ENCODE measurements at regions not wholly inside any gene's neighbourhood (a gene's known extent, or its start where the extent isn't known, plus 50 kb on each side); places are given as distances from the start of the nearest gene placed in this dataset.
A peak's percentile ranks its signal among the peaks of the same experiment; 100 is the strongest.
"Not testable (repeated sequence)": the region's sequence is repeated elsewhere in the genome, so short reads cannot be mapped to it uniquely, and the experiment has no call there.

DNA sequence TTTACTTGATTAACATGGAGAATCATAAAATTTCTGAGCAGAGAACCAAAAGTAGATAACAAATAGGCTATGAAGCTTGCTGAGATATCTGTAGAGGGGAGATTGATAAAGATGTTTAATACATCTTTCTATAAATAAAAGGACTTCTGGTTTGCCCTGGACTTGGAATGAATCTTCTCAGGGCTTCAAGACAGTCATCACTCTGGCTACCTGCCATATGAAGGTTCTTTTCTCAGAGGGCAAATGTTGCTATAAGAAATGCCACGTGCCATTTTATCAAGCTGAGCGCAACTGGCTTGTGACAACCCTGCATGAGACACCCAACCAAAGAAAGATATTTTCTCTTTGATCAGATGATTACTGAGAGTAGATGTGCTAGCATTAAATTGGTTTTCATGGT is 192.5 kb downstream of the WNT5A start:
- DNase-seq = no peak

DNA sequence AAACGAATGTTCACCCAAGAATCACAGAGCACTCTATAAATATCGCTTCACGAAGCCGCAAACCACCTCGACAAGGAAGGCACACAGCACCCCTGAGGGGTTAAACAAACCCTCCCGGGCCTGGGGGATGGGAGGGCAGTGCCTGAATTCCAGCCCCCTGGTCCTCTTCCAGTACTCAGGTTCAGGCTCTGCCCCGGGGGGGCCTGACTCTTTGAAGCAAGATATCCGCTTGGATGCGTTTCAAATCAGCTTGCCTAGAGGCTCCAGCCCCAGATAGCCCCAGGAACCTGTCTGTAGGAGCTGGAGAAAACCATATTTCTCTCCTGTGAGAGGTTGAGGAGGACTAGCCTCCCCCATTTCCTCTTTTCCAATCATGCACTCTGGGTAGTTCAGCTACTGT is 194.7 kb downstream of the WNT5A start:
- no peak for DNase-seq

DNA sequence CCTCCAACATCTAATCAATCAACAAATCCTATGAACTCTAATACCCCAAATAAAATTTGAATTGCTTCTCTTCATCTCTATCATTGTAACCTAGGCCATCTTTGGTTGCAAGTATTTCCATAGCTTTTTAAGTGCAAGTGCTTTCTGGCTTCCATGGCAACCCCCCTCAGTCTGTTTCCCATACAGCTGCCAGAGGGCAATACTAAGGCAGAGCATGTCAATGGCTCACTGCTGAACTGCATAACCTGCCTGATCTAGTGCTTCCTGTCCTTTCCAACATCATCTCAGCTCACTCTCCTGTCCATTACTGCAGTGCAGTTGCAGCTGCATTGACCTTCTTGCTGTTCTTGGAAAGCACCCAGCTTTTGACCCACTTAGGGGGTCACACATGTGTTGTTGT is 198.4 kb downstream of the WNT5A start:
- DNase-seq = no peak

DNA sequence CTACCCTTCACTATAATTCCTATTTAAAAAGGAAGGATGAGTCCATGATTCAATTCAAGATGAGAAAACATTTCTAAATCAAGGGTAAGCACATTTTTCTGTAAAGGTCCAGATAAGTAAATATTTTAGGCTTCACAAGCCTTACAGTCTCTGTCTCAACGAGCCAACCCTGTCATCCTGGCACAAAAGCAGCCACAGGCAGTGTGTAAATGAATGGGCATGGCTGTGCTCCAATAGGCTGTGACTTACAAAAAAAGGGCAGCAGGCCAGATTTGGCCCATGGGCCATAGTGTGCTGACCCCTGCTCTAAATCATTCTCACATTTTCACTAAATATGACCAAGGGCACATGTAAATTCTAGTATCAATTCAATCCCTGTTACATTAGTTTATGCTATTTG is 200.4 kb downstream of the WNT5A start:
- DNase-seq = no peak

DNA sequence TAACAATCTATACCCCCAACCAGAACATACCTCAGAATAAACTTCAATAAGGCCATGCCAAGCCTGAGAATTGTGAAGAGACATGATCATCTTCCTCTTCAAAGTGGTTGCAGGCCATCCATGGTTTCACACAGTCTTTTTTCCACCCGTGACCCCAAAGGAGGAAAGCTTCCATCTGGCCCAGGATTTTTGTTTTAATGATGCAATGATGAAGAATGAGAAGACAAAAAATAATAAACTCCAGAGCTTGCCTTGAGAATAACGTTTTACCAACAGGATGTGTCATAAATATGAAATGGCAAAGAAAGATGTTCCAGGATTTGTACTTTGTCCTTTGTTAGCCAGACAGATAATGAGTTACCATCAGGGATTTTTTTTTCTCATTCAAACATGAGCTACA is 201.9 kb downstream of the WNT5A start:
- no peak for DNase-seq

DNA sequence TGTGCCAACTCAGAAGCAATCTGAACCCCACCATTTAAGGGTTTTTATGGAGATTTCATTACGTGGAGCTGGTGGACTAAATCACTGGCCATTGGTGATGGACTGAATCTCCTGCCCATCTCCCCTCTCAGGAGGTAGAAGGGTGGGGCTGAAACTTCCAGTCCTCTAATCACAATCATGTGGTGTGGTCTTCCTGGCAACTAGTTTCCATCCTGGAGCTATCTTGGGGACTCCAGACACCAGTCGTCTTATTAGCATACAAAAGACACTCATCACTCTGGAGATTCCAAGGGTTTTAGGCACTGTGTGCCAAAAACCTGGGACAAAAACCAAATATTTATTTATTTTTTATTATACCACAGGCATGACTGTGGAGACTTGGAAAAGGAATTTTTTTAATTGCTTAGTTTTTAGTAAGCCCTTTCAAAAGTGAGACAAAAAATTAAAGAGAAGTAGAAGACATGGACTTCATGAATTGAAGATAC is 203.6 kb downstream of the WNT5A start:
- DNase-seq = no peak

DNA sequence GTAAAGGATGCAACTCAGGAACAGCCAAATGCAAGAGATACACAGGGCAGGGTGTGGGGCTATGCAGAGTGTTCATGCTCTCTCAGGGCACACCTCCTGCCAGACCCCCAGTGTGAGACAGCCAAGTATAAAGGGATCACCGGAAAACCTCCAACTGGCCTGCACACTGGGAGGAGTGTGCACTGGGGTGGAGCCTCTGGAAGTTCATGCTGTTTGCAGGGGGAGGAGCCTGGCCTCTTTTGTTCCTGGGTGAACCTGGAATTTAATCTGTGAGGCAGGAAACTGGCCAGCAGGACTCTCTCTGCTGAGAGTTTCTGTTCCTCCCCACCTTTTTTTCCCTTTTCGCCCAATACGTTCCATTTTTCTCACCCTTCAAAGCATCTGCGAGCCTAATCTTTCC is 204.1 kb downstream of the WNT5A start:
- no peak for DNase-seq

DNA sequence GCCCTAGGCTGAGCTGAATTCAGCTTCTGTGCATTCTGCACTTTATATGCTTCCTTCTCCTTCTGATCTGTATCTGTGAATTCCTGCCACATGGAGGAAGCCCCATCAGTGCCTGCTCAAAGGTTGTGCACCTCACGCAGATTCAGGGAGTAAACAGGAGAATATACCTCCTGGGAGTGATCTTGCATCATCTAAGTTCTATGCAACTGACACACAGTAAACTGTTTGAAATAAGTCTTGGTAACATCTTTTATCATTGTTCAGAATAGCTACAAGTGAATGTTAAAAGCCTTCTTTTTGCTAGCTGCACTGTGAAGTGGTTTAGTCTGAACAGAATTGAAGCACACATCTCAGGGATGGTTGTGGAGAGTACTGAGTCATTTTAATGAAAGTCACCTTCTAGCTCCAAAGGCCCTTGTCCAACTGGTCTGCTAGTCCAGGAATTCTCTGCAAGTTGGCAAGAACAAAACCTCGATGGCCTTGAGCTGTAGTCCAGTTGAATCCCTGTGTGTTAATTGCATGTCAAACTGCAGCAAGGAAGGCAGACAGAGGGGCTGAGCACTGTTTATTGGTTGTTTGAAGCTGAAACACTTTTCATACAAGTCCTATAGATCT is 215.0 kb downstream of the WNT5A start:
- DNase-seq = no peak

DNA sequence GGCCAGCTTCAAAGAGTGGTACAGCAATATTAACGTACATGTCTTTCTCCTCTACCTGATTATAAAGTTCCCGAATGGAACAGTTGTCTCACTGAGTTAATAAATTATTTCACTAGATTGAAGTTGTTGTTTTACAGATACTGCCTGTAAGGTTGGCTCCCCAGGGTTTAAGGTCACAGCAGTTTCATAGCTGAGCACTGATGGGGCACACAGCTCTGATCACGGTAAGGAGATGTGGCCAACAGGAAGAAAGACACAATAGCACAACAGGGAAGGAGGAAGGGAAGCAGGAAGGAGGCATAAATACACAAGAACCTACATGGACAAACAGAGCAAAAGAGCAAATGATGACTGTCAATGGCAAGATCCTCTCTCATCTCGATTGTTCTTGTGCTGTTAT is 215.6 kb downstream of the WNT5A start:
- DNase-seq = no peak

DNA sequence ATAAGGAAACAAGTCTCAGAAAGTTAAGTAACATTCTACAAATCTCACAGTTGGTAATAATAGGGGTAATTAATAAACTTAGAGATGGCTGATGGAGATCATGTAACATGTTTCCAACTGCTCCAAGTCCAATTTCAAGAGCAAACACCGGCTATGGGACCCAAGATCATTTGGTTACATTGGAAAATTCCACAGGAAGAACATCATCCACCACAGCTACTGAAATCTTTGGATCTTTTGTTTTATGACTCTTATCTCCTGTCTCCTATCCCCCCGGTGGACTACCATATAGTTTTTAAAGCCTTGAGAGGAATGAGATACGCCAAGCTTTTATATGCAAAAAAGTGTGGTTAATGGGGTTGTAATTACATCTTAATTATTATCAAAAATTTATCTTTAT is 216.1 kb downstream of the WNT5A start:
- DNase-seq = no peak

DNA sequence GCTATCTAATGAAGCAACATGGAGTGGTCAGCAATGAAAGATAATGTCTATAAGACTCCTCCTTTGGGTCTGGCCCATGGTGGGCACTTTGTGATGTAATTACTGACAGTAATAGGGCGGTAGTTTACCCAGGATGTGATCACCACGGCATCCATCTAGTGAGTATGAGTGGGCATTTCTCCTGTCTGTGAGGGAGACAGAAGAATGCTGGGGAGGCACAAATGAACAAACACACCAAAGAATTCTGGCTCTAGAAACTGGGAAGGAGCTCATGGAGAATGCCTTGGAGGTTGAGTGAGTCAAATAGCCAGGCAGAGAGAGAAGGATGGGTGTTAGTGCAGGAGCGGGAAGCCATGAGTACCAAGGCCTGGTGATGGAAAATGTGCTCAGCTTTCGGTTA is 217.5 kb downstream of the WNT5A start:
- DNase-seq = no peak

DNA sequence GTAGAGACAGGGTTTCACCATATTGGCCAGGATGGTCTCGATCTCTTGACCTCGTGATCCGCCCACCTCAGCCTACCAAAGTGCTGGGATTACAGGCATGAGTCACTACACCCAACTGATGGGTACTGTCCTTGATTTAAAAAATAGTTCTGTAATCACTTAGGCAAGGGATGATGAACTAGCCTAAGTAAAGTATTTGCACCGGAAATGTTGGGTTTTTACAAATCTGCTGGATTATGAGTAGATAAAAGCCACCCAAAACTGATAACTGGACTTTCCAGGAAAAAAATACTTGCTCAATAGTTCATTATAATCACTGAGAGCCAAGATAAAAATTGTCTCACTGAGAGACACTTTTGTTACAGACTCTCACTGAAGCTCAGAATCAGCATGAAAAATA is 218.0 kb downstream of the WNT5A start:
- no peak for DNase-seq

DNA sequence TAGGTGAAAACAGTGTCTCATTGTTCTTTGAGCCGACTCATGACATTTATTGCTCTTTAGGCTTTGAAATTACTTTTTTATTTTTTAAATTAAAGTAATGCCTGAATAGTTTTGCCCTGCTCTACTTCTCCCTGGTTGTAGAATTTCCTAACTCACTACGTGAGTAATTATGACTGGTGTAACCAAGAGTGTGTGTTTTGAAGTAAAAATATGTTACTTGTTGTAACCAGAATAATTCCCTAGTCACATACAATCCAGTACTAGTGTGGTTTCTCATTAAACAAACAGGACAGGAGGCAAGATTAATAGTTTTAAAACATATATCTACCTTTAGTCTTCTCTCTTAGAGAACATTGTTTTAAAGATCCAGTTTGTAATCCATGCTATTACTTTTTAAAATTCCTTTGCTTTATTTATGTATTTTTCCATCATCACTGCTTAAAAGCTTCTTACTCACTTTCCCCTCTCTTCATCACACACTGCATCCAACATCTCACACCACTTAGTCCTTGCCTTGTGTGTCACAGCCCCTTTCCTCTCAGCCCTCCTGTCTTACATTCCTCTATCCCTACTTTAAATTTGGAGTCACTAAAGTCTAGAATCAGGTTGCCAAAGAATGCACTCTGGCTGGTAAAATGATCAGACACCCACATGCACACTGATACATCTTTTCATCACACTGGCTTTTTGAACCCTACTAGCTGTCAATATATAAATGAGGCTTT is 219.7 kb downstream of the WNT5A start:
- DNase-seq = no peak

DNA sequence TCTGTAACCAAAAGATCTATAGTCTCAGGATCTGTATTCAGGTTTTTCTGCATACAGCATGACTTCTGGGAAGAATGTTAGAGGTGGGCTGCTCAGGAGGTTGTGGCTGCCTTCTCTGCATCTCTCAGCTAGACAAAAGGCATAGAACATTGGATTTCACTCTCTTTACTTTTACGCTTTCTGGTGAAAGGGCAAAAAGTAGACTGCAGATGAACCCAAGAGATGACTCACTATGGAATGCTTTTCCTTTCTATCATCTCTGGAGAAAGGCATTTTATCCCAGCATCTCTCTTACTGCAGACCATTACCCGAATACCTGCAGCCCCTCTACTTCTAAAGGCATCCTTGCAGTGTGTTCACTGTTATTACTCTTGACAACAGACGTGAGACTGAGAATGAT is 222.2 kb downstream of the WNT5A start:
- no peak for DNase-seq

DNA sequence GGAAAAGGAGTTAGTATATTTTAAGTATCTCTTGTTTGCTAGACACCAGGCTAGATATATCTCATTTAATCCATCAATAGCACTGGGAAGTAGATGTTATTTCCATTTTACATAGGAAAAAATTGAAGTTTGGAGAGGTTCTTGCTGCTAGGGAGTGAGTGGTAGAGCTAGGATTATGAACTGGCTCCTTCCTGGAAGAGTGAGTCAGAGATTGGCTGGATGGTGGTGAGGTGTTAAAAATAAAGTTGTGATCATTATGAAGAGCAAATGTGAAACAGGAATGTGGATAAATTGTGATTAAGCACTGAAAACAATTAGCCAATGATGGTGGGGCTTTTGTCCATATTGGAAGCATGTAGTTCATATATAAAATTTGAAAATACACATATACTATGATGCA is 234.2 kb downstream of the WNT5A start:
- no peak for DNase-seq

DNA sequence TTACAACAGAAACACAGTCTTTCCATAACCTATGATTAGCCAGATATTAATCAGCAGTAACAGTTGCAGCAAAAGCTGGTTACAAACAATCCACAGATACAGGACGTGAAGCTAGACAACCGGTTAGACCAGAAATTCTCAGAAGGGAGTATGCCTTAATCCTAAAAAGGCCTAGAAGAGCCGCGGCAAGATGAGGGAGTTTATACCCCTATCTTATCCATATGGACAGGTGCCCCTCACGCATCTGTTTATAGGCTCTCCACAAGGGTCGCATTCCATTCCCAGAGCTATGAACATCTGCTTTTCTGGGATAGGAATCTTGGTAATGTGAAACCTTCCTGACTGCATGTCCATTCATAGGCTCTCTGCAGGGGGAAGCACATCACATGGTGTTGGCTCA is 237.9 kb downstream of the WNT5A start:
- DNase-seq = not testable (repeated sequence)

DNA sequence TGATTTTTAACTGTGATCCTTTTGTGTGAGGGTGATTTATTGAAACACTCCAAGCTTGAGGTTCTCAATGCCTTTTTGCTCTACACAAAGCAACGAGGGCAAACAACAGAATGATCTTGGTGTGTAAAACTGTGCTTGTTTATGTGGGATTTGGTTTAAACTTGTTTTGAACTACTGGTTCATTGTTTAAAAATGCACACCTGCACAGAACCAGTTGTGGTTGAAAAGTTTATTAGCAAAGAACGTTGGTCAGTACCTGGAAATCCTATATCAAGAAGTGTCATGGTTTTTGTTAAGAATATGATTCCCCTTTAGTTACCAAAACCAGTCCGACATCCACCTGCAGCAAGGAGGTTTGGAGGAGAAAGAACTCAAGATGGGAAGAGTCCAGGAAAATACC is 239.4 kb downstream of the WNT5A start:
- DNase-seq = no peak

DNA sequence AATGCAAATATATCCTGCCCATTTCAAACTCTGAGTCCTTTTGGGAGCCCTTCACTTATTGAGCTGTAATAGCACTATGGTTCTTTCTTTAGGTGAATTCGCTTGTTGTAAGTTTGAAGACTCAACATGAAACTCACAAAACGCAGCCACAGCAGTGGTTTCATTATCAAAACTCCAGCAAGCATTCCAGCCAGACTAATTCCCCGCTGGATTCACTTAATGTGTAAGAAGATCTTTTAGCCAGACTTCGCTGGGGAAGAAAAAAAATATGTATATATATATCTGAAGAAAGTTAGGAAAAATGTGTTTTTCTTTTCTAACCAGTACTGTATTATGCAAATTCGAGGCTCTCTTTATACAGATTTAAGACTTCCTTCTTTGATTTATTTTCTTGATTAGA is 241.1 kb downstream of the WNT5A start:
- no peak for DNase-seq

DNA sequence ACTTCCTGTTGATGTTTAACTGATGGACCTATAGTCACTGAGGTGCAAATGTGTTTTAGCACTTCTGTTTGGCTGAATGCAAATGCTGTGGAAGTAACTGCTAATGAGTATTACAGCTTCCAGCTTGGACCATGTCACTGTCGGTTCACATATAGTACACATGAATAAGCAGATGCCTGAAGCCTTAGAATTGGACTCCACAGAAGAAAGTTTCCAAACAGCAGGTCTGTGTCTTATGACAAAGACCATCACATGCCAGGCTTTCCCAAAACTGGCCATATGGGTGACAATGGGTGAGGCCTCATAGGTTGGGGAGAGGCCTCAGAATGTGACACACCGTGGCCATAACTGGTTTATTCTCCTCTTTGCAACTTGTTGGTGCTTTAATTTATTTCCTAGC is 241.8 kb downstream of the WNT5A start:
- DNase-seq = no peak

DNA sequence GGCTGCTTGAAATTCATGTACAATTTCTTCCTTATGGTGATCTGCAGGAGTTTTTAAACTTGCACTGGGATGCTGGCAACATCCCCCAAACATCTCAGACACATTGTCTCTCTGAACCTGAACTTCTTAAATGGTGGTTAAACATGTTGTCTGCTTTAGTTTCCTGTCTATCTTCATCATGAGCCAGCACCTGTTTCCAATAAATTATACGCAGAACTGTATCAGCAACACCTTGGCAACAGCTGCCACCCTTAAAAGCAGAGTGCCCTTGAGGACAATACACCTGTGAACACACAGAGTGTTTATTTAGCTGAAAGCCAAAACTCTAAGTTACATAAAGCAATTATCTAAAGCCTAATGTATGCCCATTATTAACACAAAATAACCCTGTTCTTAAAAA is 242.9 kb downstream of the WNT5A start:
- DNase-seq = peak; percentile 87

DNA sequence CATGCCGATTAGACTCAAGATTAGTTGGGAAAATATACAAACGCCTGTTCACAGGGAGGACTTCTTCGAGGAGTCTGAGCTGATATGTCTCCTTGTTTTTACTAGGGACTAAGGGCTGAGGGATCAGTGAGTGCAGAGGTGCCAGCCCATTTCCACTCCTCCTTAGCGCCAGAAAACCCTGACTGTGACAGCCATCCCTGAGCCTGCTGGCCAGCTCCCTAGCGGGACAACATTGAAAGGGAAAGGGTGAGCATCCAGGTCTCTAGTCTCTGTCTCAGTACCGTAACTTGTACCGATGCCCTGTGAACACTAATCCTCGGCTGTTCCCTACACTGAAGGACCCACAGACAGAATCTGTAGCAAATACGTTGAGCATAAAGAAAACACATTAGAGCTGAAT is 243.4 kb downstream of the WNT5A start:
- no peak for DNase-seq

DNA sequence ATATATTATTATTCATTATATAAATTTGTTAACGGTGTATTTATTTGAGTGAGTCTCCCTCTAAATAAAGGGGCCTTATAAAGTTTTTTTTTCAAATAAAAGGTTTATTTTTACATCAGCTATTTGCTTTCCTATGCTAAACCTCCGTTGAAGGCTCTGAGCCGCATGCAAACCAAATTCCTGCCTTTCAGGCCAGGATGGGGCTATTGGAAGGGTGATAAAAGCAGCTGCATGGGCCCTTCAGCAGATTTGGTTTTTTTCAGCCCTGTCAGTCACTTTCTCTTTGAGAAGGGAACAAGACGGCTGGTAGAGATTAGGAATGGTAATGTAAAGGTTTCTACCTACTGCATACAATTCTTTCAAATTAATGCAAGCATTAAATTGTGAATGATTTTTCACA is 244.2 kb downstream of the WNT5A start:
- no peak for DNase-seq

DNA sequence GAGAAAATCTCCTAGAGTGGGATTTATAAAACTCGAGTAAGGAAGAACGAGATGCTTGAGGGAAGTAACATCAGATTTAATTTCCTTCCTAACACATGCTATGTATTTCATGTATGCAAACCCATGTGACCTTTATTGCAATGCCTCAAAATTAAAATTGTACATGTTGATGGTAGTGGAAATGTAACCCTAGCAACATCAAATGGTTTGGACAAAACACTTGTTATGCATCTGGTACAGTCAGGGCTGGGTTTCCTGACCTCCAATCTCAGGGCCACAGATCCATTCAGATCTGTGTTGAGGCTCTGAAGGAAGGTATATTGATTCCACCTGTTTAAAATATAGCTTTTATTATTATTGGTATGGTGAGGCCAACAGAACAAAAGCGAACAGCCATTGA is 246.0 kb downstream of the WNT5A start:
- DNase-seq = no peak

DNA sequence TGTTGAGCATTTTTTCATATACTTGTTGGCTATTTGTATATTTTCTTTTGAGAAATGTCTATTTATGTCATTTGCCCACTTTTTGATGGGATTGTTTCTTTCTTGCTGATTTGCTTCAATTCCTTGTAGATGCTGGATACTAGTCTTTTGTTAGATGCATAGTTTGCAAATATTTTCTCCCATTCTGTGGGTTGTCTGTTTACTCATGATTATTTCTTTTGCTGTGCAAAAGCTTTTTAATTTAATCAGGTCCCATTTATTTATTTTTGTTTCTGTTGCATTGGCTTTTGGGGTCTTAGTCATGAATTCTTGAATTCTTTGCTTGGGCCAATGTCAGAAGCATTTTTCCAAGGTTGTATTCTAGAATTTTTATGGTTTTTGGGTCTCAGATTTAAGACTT is 251.7 kb downstream of the WNT5A start:
- DNase-seq = no peak

DNA sequence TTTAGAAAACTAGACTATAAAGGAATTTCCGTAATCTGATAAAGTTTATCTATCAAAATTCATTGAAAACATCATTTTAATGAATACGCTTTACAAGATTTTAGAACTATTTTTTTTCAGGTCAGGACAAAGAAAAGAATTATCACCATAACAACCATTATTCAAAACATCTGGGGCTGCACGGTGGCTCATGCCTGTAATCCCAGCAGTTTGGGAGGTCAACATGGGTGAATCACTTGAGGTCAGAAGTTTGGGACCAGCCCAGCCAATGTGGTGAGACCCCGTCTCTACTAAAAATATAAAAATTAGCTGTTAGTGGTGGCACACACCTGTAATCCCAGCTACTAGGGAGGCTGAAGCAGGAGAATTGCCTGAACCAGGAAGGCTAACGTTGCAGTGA is 260.4 kb downstream of the WNT5A start:
- no peak for DNase-seq
